ENCODE measurements at regions not wholly inside any gene's neighbourhood (a gene's known extent, or its start where the extent isn't known, plus 50 kb on each side); places are given as distances from the start of the nearest gene placed in this dataset.

- no peak overlapping the region for H3K27ac ChIP-seq
- CTCF ChIA-PET = interaction anchor here (0.6 kb wide), 1 partner anchor 1206 kb away, joined by 3 read pairs; no protein-coding TSS in a partner anchor
- TF ChIP-seq, protein P1, sequence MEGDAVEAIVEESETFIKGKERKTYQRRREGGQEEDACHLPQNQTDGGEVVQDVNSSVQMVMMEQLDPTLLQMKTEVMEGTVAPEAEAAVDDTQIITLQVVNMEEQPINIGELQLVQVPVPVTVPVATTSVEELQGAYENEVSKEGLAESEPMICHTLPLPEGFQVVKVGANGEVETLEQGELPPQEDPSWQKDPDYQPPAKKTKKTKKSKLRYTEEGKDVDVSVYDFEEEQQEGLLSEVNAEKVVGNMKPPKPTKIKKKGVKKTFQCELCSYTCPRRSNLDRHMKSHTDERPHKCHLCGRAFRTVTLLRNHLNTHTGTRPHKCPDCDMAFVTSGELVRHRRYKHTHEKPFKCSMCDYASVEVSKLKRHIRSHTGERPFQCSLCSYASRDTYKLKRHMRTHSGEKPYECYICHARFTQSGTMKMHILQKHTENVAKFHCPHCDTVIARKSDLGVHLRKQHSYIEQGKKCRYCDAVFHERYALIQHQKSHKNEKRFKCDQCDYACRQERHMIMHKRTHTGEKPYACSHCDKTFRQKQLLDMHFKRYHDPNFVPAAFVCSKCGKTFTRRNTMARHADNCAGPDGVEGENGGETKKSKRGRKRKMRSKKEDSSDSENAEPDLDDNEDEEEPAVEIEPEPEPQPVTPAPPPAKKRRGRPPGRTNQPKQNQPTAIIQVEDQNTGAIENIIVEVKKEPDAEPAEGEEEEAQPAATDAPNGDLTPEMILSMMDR (conservative IDR thresholded peaks at IDR 0.05; ENCODE audit: low read depth) = no peak
- POLR2A ChIA-PET (ENCODE audit: low non-redundant PET) = no interaction called here
- no peak for DNase-seq (ENCODE audit: low spot score)
These were observed 141.0 kb downstream of the RFC3 start for GRCh38 chr13:33958964-33959363.

DNA sequence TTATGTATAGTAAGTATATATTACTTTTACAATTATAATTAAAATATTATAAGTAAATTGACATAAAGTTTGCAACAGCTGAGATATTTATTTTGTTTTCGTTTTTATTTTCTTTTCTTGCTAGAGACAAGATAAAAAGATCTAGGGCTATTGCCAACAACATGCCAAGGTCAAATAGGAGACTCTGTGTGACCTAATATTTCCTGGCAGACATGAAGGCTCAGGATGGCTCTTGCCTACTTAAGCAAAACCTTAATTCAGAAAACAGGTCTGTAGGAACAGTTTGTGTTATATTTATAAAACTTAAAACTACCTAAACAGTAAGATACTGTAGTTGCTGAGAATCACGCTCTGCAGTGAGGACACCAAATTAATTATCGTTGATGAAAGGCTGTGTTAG lies 145.2 kb downstream of the RFC3 start:
- ChIA-PET POLR2A (ENCODE audit: low non-redundant PET) (no interaction called here), CTCF (no interaction called here)
- no peak for DNase-seq (ENCODE audit: low spot score)
- TF ChIP-seq, protein P1 (conservative IDR thresholded peaks at IDR 0.05; ENCODE audit: low read depth) = no peak
- H3K27ac ChIP-seq = no peak overlapping the region

- DNase-seq (ENCODE audit: low spot score) = no peak
- no peak overlapping the region for H3K27ac ChIP-seq
- ChIA-PET POLR2A (ENCODE audit: low non-redundant PET) (no interaction called here), CTCF (no interaction called here)
- TF ChIP-seq, protein P1 (conservative IDR thresholded peaks at IDR 0.05; ENCODE audit: low read depth) = no peak
These were observed 145.9 kb downstream of the RFC3 start for GRCh38 chr13:33963895-33964294.

- POLR2A ChIA-PET (ENCODE audit: low non-redundant PET) = no interaction called here
- no peak for DNase-seq (ENCODE audit: low spot score)
These were observed 150.9 kb downstream of the RFC3 start for GRCh38 chr13:33968520-33969507.

DNA sequence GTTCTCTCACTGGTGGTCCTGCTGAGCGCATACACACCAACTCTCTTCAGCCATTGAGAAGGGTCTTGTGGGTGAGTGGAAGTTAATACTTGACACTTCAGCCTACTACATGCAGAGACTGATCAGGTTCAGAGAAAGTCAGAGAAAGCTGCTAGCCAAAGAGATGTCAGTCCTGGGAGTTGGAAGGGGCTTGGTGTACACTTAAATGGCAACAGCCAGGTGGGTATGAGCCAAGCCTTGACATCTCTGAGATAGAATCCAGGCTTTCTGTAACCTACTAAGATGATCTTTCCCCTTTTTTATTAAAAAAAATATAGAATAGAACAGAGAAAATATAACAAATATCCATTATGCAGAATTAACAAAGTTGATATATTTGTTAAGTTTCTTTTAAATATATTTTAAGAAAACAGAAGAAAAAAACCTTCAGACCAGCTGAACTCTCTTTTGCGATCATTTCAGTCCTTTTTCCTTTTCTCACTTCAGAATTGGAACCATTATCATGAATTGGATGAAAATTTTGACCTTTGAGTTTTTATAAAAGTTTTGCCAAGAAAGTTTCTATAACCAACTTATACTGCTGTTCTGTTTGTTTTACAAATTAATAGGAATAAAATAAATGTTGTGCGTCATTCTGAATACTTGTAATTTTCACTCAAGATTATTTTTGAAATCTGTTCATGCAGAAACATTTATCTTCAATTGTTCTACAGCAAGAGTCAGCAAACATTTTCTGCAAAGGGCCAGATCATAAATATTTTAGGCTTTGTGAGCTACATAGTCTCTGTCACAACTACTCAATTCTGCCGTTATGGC lies 153.0 kb downstream of the RFC3 start:
- no peak overlapping the region for H3K27ac ChIP-seq
- ChIA-PET POLR2A (ENCODE audit: low non-redundant PET) (no interaction called here), CTCF (interaction anchor here (0.5 kb wide), 1 partner anchor 1116 kb away, joined by 3 read pairs; no protein-coding TSS in a partner anchor)
- TF ChIP-seq, protein P1 (conservative IDR thresholded peaks at IDR 0.05; ENCODE audit: low read depth) = no peak
- no peak for DNase-seq (ENCODE audit: low spot score)

More at GRCh38 chr13:33968520-33969507, 150.9 kb downstream of the RFC3 start:
- TF ChIP-seq, protein P1 (conservative IDR thresholded peaks at IDR 0.05; ENCODE audit: low read depth) = no peak
- CTCF ChIA-PET = interaction anchor here (0.6 to 0.7 kb wide), 2 partner anchors 121 to 1388 kb away, joined by 3 to 7 read pairs; no protein-coding TSS in a partner anchor
- no peak overlapping the region for H3K27ac ChIP-seq

DNA sequence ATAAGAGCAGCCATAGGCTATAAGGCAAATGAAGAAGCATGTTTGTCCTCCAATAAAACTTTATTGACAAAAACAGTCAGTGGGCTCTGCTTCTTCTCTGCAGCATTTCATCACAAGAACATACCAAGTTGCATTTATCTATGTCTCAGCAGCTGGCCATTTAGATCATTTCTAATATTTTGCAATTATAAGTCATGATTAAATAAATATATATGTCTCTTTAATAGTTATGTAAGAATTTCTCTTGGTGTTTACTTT lies 153.5 kb downstream of the RFC3 start:
- TF ChIP-seq, protein P1 (conservative IDR thresholded peaks at IDR 0.05; ENCODE audit: low read depth) = no peak
- no peak overlapping the region for H3K27ac ChIP-seq
- no peak for DNase-seq (ENCODE audit: low spot score)
- CTCF ChIA-PET = no interaction called here
- POLR2A ChIA-PET (ENCODE audit: low non-redundant PET) = no interaction called here

Measured in RWPE1 (cell line).